Activated CD4-positive, alpha-beta T cell treated with anti-CD3 and anti-CD28 coated beads, Interleukin-2, Interleukin-6, amounts not matched to agents 100 ng/mL and 50 ng/mL, durations not matched to agents 16 hours and 8 hours (primary cell): ENCODE measurements at regions not wholly inside any gene's neighbourhood (a gene's known extent, or its start where the extent isn't known, plus 50 kb on each side); places are given as distances from the start of the nearest gene placed in this dataset.

Source experiments
- DNase-seq: peaks from one replicate; pipeline ENCODE4 v3.0.0-alpha.2; 2020

DNA sequence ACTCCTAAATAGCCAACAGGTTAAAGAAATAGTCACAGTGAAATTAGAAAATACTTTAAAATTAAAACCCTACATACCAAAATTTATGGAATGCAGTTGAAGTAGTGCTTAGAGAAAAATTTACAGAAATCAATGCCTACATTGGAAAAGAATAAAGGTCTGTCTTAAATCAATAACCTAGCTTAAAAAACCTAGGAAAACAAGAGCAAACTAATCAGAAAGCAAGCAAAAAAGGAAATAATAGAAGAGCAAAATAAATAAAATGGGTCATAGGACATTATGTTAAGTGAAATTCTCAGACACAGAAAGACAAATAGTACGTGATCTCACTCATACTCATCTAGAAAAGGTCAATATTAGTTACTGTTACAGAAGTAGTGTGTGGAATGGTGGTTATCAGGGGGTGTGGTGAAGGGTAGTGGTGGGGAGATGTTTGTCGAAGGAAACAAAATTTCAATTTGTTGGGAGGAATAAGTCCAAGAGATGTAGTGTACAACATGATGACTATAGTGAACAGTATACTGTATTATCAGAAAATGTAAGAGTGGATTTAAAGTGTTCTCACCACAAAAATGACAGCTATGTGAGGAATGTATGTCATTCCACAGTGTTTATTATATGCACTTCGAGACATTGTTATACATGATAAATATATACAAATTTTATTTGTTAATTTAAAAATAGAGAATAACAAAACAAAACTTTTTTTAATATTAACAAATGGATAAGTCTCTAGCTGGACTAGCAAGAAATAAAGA, 423.6 kb downstream of the CDH26 start:
- DNase-seq = no peak

DNA sequence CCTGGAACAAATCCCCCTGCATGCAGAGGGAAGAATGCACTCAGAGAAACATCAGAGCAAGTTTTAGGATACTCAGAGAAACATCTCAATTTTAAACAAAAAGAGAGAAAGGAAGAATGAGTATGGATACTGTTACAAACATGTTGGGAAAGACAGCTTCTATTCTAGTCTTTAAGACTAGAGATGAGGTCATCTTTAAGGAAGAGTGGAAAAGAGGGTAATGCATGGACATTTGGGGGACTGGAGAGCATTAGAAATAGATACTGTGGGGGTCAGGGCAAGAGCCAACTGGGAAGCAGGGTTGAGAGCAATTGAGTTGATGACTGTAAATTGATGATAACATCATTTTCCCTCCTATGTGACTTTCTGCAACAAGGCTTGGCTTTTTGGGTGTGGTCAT, 431.2 kb downstream of the CDH26 start:
- no peak for DNase-seq

DNA sequence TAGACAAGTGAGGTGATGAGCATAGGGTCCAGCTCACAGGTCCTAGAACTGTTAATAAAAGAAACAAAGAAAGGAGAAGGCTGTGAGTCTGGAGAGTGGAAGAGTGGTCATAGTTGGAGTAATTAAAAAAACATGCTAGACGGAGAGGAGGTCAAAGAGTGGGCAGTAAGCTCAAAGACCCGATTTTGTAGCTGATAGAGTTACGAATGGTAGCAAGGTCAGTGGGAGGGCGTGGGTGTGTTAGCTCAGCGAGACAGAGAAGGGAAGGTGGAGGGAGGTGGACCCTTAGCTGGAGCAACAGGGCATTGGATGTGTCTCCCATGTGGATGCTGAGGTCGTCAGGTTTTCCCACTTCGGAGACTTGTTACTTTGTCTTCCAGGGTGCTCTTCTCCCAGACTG, 431.7 kb downstream of the CDH26 start:
- no peak for DNase-seq

DNA sequence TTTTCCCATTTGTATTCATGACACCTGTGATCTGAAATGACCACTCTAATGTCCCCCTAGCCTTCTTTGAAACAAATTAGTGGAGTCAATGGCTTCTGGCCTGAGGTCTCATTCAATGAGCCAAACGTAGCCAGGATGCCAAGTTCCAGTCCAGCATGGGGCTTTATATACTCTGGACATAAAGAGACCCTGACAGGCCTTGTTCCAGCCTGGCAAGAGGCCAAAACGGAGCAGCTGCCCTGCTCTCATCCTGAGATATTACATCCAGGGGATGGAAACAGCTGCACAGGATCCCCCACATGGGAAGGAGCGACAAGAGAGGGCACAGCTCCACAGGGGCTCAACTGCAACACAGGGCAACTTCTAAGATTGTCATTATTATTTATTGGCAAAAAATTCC, 437.8 kb downstream of the CDH26 start:
- DNase-seq = no peak

DNA sequence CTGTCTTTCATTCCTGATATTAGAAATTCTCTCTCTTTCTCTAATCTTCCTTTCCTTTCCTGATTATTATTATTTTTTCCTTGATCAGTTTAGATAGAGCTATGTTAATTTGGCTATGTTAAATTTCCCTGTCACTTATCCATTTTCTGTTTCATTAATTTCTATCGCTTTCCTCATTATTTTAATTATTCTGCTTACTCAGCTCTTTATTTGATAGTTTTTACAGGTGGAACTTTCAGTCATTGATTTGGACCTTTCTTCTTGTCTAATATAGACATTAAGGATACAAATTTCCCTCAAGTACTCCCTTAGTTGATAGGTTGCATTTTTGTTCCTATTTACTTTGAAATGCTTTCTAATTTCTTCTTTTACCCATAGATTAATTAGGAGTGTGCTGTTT, 442.3 kb downstream of the CDH26 start:
- DNase-seq = no peak

GRCh38 chr20:60402189-60403058, 444.2 kb downstream of the CDH26 start:
- peak; percentile 24 for DNase-seq

DNA sequence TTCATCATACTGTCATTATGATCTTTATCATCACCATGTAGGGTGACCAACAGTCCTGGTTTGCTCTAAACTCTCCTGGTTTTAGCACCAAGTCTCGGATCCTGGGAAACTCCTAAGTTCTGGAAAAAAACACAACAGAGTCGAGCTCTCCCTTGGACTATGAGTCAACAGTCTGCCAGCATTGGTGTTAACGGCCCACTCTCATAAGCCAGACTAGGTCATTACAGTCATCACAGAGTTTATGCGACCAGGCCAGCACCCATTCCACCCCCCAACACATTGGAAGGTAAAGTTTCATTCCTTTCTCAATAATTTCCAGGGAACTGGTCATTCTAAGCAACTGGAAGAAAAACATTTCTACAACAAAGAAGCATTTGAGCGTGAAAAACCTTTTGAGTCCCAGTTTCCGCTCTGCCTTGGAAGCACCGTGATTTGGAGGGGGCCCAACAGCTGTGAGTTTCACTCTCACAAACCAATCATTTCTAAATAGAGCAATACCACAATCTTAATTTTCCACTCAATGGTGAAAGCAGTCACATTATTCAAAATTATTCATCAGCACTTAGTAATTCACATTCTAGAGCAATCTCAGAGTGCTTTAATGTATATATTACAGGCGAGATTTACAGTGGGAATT, 445.0 kb downstream of the CDH26 start:
- DNase-seq = peak; percentile 51

- no peak for DNase-seq
Measured at GRCh38 chr20:60407011-60407771, 449.0 kb downstream of the CDH26 start.

DNA sequence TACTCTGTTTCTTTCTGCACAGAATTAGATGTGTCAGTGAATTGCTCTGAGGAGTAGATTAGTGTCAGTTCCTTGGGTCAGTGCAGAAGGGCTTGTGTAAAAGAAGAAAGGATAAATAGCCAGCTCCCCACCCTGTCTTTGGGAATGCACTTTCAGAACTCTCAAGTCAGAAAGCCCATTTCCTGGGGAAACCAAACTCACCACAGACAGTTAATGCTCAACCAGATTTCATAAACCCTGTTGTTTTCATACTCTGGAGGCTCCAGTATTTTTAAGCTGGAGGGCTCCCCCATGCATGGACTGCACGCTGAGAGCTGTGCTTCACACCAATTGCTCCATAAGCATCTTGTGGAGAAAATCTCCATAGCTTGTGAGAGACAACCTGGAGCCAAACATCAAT, 449.7 kb downstream of the CDH26 start:
- DNase-seq = no peak

GRCh38 chr20:60408435-60408834, 450.2 kb downstream of the CDH26 start:
- DNase-seq = no peak

- no peak for DNase-seq
Measured at GRCh38 chr20:60410618-60411264, 452.5 kb downstream of the CDH26 start.

DNA sequence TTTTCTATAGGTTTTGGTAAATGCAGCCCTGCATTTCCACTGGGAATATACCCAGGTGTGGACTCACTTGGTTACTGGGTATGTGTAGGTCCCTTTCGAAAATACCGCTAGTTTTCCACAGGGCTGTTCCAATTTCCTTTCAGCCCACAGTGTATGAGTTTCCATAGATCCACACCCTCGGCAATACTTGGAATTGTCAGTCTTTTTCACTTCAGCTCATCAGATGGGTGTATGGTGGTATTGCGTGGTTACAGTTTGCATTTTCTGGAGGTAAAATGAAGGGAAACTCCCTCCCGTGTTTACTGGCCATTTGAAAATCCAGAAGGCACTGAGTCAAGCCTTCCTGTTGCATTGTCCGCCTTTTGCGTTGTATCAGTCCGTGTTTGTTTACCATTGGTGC, 453.6 kb downstream of the CDH26 start:
- no peak for DNase-seq

DNA sequence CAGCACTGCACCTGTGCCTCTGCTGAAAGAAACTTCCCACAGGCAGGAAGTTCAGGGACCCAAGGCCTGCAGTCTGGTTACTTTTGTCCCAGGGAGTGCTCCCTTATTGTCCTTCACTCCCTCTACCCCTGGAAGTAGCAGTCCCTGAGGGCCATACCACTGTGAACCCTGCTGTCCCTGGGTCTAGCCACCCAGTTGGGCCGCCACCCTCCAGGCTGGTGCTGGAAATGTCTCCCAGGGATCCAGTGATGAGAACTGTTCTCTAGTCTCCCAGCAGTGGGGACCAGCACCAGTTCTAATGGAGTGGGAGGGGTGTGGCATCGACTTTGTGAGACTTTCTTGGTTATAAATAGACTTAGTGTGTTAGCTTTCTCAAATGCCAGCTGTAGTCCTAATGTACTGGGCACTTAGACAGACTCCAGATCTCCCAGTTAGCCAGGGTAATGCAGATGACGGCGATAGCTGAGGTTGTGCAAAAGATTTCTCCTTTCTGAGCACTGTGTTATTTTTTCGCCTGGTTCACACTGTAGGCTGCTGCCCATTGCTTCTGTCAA, 462.5 kb downstream of the CDH26 start:
- DNase-seq = no peak

- no peak for DNase-seq
Measured at GRCh38 chr20:60422848-60423247, 464.6 kb downstream of the CDH26 start.

- no peak for DNase-seq
Measured at GRCh38 chr20:60424267-60424902, 466.2 kb downstream of the CDH26 start.

GRCh38 chr20:60427516-60427915, 469.3 kb downstream of the CDH26 start:
- DNase-seq = no peak

DNA sequence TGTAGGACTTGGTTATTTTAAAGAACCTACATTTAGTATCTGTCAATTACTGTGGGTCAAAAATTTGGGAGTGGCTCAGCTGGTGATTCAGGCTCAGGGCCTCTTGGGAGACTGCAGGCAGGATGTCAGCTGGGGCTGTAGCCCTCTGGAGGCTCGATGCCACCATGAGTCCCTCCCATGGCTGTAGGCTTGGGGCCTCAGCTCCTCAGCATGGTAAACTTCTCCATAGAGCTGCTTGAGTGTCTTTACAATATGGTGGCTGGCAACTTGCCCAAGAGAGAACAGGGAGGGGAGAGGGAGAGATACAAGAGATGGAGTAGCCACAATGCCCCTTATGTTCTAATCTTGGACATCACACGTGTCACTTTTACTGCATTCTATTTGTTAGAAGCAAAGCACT, 470.4 kb downstream of the CDH26 start:
- no peak for DNase-seq

DNA sequence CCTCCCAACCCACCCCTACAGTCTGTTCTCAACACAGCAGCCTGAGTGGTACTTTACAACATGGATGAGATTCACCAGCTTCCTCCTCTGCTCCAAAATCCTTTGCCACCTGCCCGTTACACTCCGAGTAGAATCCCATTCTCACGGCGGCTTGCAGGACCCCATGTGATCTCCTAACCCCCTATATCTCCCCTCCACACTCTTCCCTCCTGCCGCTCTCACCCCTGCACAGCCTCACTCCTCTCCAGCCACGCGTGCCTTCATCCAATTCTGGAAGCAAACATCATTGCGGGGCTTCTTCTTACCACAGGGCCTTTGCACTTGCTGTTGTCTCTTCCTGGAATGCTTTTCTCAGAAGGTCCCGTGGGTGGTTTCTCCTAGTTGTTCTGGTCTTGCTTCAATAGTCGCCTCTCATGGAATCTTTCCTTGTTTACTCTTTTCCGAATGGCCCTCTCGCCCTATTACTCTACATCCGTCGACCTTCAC, 472.3 kb downstream of the CDH26 start:
- no peak for DNase-seq

DNA sequence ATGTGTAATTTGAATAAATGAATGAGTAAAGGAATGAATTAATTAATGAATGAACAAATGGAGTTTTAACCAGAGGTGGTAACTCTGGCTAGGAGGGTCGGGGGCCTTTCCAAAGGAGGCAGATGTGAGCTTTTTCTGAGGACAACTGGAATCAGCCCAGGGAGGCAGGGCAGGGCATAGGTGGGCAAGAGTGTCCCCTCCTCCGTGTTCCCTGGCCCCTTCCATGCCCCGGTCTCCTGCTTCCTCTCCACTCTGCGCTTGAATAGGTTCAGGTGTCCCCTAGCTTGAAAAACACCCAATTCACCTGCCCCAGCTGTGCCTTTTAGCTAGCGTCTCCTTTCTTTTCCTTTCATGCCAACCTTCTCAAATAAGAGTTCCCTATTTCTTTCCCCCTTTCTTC, 473.1 kb downstream of the CDH26 start:
- no peak for DNase-seq

GRCh38 chr20:60437418-60437817, 479.2 kb downstream of the CDH26 start:
- no peak for DNase-seq
